Mesenchymal stem cell (in vitro differentiated cells and primary cell): ENCODE measurements at regions not wholly inside any gene's neighbourhood (a gene's known extent, or its start where the extent isn't known, plus 50 kb on each side); places are given as distances from the start of the nearest gene placed in this dataset.
A peak's percentile ranks its signal among the peaks of the same experiment; 100 is the strongest.

ENCODE experiments used
- DNase-seq: peaks from one replicate; pipeline ENCODE4 v3.0.0-alpha.2; 2013
- H2AFZ ChIP-seq: one replicate; pipeline ENCODE4 v1.6.1; 2013; ENCODE audit warnings: low read depth, mild to moderate bottlenecking, control low read depth, inconsistent platforms, low read length, moderate library complexity
- H2AK5ac ChIP-seq: 2 replicates; pipeline ENCODE4 v1.6.1; 2013; ENCODE audit warnings: low read length, moderate library complexity, mild to moderate bottlenecking, inconsistent platforms; ENCODE audit not compliant: severe bottlenecking
- H2BK120ac ChIP-seq: one replicate; pipeline ENCODE4 v1.6.1; 2013; ENCODE audit warnings: low read depth, mild to moderate bottlenecking, inconsistent platforms, low read length, moderate library complexity
- H2BK12ac ChIP-seq, 2 experiments: one replicate each; pipeline ENCODE4 v1.6.1; 2013; ENCODE audit warnings: inconsistent platforms in 2 of 2, low read length in 2 of 2, mild to moderate bottlenecking in 2 of 2, moderate library complexity in 2 of 2, control low read depth in 1 of 2
- H2BK15ac ChIP-seq: one replicate; pipeline ENCODE4 v1.6.1; 2013; ENCODE audit warnings: mild to moderate bottlenecking, low read depth, inconsistent platforms; ENCODE audit not compliant: poor library complexity, severe bottlenecking
- H2BK5ac ChIP-seq: 2 replicates; pipeline ENCODE4 v1.6.1; 2013; ENCODE audit warnings: low read depth, mild to moderate bottlenecking, low read length, control low read depth, inconsistent platforms; ENCODE audit not compliant: poor library complexity, severe bottlenecking
- H3K14ac ChIP-seq, 2 experiments: one replicate each; pipeline ENCODE4 v1.6.1; 2013; ENCODE audit warnings: inconsistent platforms in 2 of 2, low read length in 2 of 2, control low read depth in 1 of 2, mild to moderate bottlenecking in 1 of 2, moderate library complexity in 1 of 2
- H3K18ac ChIP-seq, 2 experiments: one replicate each; pipeline ENCODE4 v1.6.1; 2013; ENCODE audit warnings: inconsistent platforms in 2 of 2, low read length in 2 of 2, control low read depth in 1 of 2, low read depth in 1 of 2, mild to moderate bottlenecking in 1 of 2
- H3K23ac ChIP-seq, 2 experiments: one replicate each; pipeline ENCODE4 v1.6.1; 2013; ENCODE audit warnings: inconsistent platforms in 2 of 2, low read length in 2 of 2, mild to moderate bottlenecking in 2 of 2, moderate library complexity in 2 of 2, control low read depth in 1 of 2
- H3K27ac ChIP-seq: 2 replicates; pipeline ENCODE4 v1.5.1; 2013; ENCODE audit warnings: mild to moderate bottlenecking, moderate library complexity, low read length, control low read depth, inconsistent platforms; ENCODE audit not compliant: poor library complexity, severe bottlenecking
- H3K27me3 ChIP-seq, 2 experiments: 2 replicates each; pipeline versions ENCODE4 v1.6.1 to v1.7.0; 2013; ENCODE audit warnings: low read length in 2 of 2, mild to moderate bottlenecking in 2 of 2, moderate library complexity in 2 of 2, control low read depth in 1 of 2, inconsistent platforms in 1 of 2; ENCODE audit not compliant: control insufficient read depth in 1 of 2, insufficient read depth in 1 of 2
- H3K36me3 ChIP-seq, 2 experiments: 2 replicates each; pipeline versions ENCODE4 v1.6.1 to v1.7.0; 2013; ENCODE audit warnings: low read length in 2 of 2, control low read depth in 1 of 2, inconsistent platforms in 1 of 2, low read depth in 1 of 2, mild to moderate bottlenecking in 1 of 2; ENCODE audit not compliant: insufficient read depth in 2 of 2, control insufficient read depth in 1 of 2
- H3K4ac ChIP-seq, 2 experiments: one replicate each; pipeline ENCODE4 v1.6.1; 2013; ENCODE audit warnings: inconsistent platforms in 2 of 2, low read length in 2 of 2, mild to moderate bottlenecking in 2 of 2, moderate library complexity in 2 of 2, control low read depth in 1 of 2, low read depth in 1 of 2
- H3K4me1 ChIP-seq: 2 replicates; pipeline ENCODE4 v1.6.1; 2013; ENCODE audit warnings: low read depth, low read length, control low read depth; ENCODE audit not compliant: control insufficient read depth, insufficient read depth
- H3K4me2 ChIP-seq: 2 replicates; pipeline ENCODE4 v1.6.1; 2013; ENCODE audit warnings: low read length, mild to moderate bottlenecking, inconsistent platforms; ENCODE audit not compliant: poor library complexity, severe bottlenecking
- H3K4me3 ChIP-seq, 2 experiments: 2 replicates each; pipeline versions ENCODE4 v1.5.1 to v1.7.0; 2013; ENCODE audit warnings: low read length in 2 of 2, mild to moderate bottlenecking in 2 of 2, control low read depth in 1 of 2, low read depth in 1 of 2; ENCODE audit not compliant: insufficient read depth in 1 of 2
- H3K79me1 ChIP-seq: replicated peaks from 2 replicates; pipeline ENCODE4 v1.6.1; 2013; ENCODE audit warnings: mild to moderate bottlenecking, control low read depth, low read length, inconsistent platforms; ENCODE audit not compliant: poor library complexity, severe bottlenecking
- H3K9ac ChIP-seq: 2 replicates; pipeline ENCODE4 v1.7.0; 2013; ENCODE audit warnings: mild to moderate bottlenecking, low read length, moderate library complexity
- H3K9me3 ChIP-seq: 2 replicates; pipeline ENCODE4 v1.7.0; 2013; ENCODE audit warnings: mild to moderate bottlenecking, low read length; ENCODE audit not compliant: control insufficient read depth
- H4K8ac ChIP-seq: one replicate; pipeline ENCODE4 v1.6.1; 2013; ENCODE audit warnings: inconsistent platforms, mild to moderate bottlenecking, low read length, moderate library complexity
- H4K91ac ChIP-seq: one replicate; pipeline ENCODE4 v1.6.1; 2013; ENCODE audit warnings: mild to moderate bottlenecking, low read length, inconsistent platforms
- WGBS: methylation state at CpG from one replicate; pipeline ENCODE4 v1.1.7; 2013; ENCODE audit warnings: mixed read lengths; 5-methylcytosine and 5-hydroxymethylcytosine counted together

- Histone ChIP-seq H2AK5ac (no peak overlapping the region), H2BK12ac (no peak overlapping the region), H3K18ac (no peak overlapping the region), H3K4me3 (no peak overlapping the region), H3K79me1 (no peaks in the 10 kb centered on the region), H3K27me3 (peaks cover 3 to 8% of the 10 kb centered on the region in 2 experiments), H3K14ac (no peak overlapping the region), H3K4me1 (no peaks in the 10 kb centered on the region), H3K23ac (no peak overlapping the region), H3K36me3 (no peaks in the 10 kb centered on the region), H3K4ac (no peak overlapping the region), H3K9me3 (no peaks in the 10 kb centered on the region), H3K27ac (no peak overlapping the region), H4K8ac (no peak overlapping the region), H3K9ac (no peak overlapping the region), H2BK120ac (no peak overlapping the region), H2AFZ (no peak overlapping the region), H2BK15ac (no peak overlapping the region), H3K4me2 (no peak overlapping the region), H2BK5ac (no peak overlapping the region), H4K91ac (no peak overlapping the region)
- DNase-seq = peak; percentile 56
- 55% methylated on average over 14 of the region's 16 CpGs for WGBS
These were observed 84.9 kb downstream of the FBXO5 start for GRCh38 chr6:152897807-152898399.

- Histone ChIP-seq H3K4me2 (no peak overlapping the region), H3K18ac (no peak overlapping the region), H4K91ac (no peak overlapping the region), H3K4me1 (no peaks in the 10 kb centered on the region), H3K9me3 (no peaks in the 10 kb centered on the region), H3K4ac (no peak overlapping the region), H2AK5ac (no peak overlapping the region), H2AFZ (no peak overlapping the region), H2BK12ac (no peak overlapping the region), H3K27ac (no peak overlapping the region), H3K23ac (no peak overlapping the region), H3K27me3 (no peaks in the 10 kb centered on the region), H3K79me1 (no peaks in the 10 kb centered on the region), H3K14ac (no peak overlapping the region), H2BK15ac (no peak overlapping the region), H3K9ac (no peak overlapping the region), H3K4me3 (no peak overlapping the region), H2BK120ac (no peak overlapping the region), H2BK5ac (no peak overlapping the region), H3K36me3 (no peaks in the 10 kb centered on the region), H4K8ac (no peak overlapping the region)
- no peak for DNase-seq
These were observed 78.2 kb downstream of the FBXO5 start for GRCh38 chr6:152904678-152905077.

DNA sequence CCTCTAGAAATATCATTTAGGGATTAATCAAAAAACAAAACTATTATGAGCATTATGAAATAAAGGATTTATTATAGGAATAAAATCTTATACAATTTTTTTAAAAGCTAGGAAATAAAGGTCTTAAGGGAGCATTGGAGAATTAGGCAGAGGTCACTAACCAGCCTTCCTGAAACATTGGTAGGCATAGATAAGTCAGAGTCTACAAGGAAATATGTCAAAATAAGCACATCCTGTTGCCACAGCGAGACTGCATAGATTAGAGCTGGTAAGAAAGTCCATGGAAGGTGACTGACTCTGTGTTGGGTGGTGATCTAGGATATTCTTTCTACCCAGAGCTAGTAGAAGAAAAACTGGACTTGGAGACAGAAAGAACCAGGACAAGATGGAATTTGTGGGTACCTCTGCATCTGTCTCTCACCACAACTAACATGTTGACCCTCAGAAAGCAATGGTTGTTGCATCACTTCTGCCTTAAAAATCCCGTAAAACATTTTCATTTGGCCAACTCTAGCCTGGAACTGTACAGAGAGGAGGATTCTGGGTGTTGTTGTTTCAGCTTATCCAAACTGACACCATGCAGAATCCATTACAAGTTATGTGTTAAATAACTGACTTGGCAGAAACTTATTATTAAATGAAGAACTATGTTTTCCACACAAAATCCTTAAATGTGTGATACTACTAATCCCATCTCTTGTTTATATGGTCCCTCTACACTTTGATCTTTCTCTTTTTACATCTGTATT lies 77.1 kb downstream of the FBXO5 start:
- no peak overlapping the region for H3K27ac ChIP-seq
- no peak overlapping the region for H3K23ac ChIP-seq
- no peak overlapping the region for H2BK120ac ChIP-seq
- no peak for DNase-seq
- no peaks in the 10 kb centered on the region for H3K4me1 ChIP-seq
- no peak overlapping the region for H3K4me2 ChIP-seq
- no peak overlapping the region for H3K4ac ChIP-seq
- H3K4me3 ChIP-seq = no peak overlapping the region
- no peak overlapping the region for H2BK5ac ChIP-seq
- H2BK15ac ChIP-seq = no peak overlapping the region
- H4K91ac ChIP-seq = no peak overlapping the region
- no peak overlapping the region for H3K18ac ChIP-seq
- no peak overlapping the region for H3K9ac ChIP-seq
- H3K36me3 ChIP-seq = no peaks in the 10 kb centered on the region
- H3K27me3 ChIP-seq = no peaks in the 10 kb centered on the region
- WGBS = 50% methylated on average over 1 of the region's 2 CpGs
- H2AFZ ChIP-seq = no peak overlapping the region
- no peaks in the 10 kb centered on the region for H3K79me1 ChIP-seq
- no peak overlapping the region for H4K8ac ChIP-seq
- no peak overlapping the region for H3K14ac ChIP-seq
- no peak overlapping the region for H2BK12ac ChIP-seq
- H3K9me3 ChIP-seq = no peaks in the 10 kb centered on the region
- H2AK5ac ChIP-seq = no peak overlapping the region

GRCh38 chr6:152909241-152909640 lies 73.6 kb downstream of the FBXO5 start:
- no peak overlapping the region for H3K4me3 ChIP-seq
- no peak overlapping the region for H3K14ac ChIP-seq
- no peaks in the 10 kb centered on the region for H3K79me1 ChIP-seq
- no peak overlapping the region for H3K18ac ChIP-seq
- no peak overlapping the region for H3K9ac ChIP-seq
- no peaks in the 10 kb centered on the region for H3K27me3 ChIP-seq
- no peak overlapping the region for H3K23ac ChIP-seq
- H2BK5ac ChIP-seq = no peak overlapping the region
- no peak overlapping the region for H3K4ac ChIP-seq
- H2AFZ ChIP-seq = no peak overlapping the region
- H2BK15ac ChIP-seq = no peak overlapping the region
- H3K4me2 ChIP-seq = no peak overlapping the region
- H3K4me1 ChIP-seq = no peaks in the 10 kb centered on the region
- DNase-seq = no peak
- 71% methylated on average over 2 of the region's 2 CpGs for WGBS
- no peak overlapping the region for H2BK120ac ChIP-seq
- no peak overlapping the region for H3K27ac ChIP-seq
- H4K8ac ChIP-seq = no peak overlapping the region
- H2BK12ac ChIP-seq = no peak overlapping the region
- peaks cover 13% of the 10 kb centered on the region for H3K9me3 ChIP-seq
- H2AK5ac ChIP-seq = no peak overlapping the region
- H4K91ac ChIP-seq = no peak overlapping the region
- no peaks in the 10 kb centered on the region for H3K36me3 ChIP-seq
